GM21447 (cell line): ENCODE measurements at regions not wholly inside any gene's neighbourhood (a gene's known extent, or its start where the extent isn't known, plus 50 kb on each side); places are given as distances from the start of the nearest gene placed in this dataset.

ENCODE experiments used
- ATAC-seq: cut with Tn5 transposase; IDR thresholded peaks from one replicate; pipeline ENCODE4 v1.9.1; 2021; ENCODE audit not compliant: unreplicated experiment

GRCh38 chr1:229191066-229191674 lies 79.7 kb upstream of the RAB4A start:
- no peak for ATAC-seq

DNA sequence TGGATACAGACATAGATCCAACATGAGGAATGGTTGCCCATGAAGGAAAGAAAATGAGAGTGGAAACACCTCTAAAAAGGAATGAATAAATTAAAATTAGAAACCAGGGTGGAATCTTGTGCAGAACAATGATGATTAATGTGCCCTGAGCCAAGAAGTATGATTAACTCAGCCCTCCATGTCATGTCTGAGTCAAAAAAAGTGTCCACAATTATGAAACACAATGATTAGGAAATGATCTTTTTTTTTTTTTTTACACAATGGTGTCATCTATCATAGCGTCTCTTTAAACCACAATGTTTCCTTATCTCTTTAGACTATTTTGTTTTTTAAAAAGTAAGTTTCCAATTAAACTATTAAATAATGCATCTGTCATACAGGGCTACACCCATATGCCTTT lies 78.9 kb upstream of the RAB4A start:
- ATAC-seq, result no peak

GRCh38 chr1:229192853-229193252 lies 78.1 kb upstream of the RAB4A start:
- ATAC-seq, result no peak

DNA sequence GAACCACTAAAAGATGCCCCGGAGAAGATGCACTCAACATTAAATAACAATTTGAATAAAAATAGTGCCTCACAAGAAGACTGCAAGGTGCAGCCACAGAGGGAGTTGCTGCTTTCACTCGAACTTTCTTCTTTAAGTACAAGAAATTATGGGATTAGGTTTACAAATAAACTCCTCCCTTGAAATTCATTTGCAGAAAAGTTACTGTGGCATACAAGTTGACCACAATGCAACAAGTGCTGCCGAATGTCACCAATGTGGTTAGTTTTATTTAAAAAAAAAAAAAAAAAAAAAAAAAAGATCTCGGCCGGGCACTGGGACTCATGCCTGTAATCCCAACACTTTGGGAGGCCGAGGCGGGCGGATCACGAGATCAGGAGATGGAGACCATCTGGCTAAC lies 76.8 kb upstream of the RAB4A start:
- ATAC-seq, result no peak

DNA sequence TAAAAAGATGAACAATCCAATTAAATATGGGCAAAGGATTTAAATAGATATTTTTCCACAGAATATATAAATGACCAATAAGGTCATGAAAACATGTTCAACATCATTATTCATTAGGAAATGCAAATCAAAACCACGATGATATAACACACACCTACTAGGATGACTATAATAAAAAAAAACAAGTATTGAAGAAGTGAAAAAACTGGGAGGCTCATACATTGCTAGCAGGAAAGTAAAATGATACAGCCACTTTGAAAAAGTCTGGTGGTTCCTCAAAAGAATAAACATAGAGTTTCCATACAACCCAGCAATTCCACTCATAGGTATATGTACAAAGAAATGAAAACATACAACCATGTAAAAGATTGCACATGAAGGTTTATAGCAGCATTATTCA lies 75.7 kb upstream of the RAB4A start:
- ATAC-seq, result no peak

DNA sequence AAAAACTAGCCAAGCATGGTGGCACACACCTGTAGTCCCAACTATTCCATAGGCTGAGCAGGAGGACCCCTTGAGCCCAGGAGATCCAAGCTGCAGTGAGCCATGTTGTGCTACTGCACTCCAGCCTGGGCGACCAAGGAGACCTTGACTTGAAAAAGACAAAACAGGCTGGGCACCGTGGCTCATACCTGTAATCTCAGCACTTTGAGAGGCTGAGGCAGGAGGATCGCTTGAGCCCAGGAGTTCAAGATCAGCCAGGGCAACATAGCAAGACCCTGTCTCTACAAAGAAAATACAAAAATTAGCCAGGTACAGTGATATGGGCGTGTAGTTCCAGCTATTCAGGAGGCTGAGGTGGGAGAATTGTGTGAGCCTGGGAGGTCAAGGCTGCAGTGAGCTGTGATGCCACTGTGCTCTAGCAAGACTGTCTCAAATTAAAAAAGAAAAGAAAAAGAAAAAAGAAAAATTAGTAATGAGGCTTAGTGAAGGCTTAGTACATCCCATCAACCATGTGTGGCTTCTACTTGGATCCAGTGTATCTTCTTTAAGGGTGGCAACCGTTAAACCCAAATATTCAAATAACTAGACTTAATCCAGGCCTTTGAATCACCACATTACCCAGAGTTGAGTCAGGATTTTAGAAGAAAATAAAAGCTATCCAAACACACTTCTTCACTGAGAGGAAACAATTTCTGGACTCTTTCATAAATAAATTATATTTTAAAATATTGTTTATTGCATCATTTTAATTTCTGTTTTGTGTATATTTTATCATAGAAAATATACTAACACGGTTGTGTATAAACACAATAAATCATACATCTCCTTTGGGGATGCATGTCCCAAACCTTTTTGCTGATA lies 74.3 kb upstream of the RAB4A start:
- ATAC-seq, result no peak

- ATAC-seq, result no peak
These were observed 73.7 kb upstream of the RAB4A start for GRCh38 chr1:229197265-229197585.

GRCh38 chr1:229199261-229200243 lies 71.4 kb upstream of the RAB4A start:
- peak; percentile 66 for ATAC-seq

DNA sequence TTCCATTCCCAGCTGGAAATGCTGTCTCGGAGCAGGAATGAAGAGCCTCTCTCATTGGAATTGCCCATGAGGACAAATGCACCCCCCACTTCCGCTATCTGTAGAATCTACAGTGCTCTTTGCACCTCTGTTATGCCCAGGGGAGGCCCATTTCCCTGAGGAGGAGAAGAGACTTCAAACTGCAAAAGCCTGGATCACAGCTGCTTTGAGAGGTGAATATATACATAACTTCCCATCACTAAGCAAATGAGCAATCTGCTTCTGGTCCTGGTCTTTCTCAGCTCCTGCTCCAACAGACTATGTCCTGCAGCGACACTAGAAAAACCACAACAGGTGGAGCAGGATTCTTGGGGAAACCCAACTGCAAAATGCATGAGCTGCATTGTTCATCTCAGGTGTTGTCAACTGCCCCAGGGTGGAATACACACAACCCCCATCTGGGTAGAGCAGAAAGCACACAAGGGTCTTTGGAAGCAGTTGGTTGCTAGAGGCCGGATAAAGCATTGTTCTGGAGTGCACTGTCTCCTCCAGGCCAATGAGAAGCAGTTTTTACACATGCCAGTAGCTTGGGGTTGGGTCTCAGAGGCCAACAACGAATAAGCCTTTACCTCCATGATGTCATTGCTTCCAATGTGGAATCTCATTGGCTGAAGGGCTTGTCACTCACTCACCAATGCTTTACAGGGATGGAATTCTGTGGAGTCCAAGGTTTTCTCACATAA lies 67.7 kb upstream of the RAB4A start:
- no peak for ATAC-seq

GRCh38 chr1:229203991-229204632 lies 66.8 kb upstream of the RAB4A start:
- no peak for ATAC-seq

- ATAC-seq, result no peak
These were observed 65.8 kb upstream of the RAB4A start for GRCh38 chr1:229204921-229205777.

GRCh38 chr1:229205854-229206253 lies 65.1 kb upstream of the RAB4A start:
- no peak for ATAC-seq

GRCh38 chr1:229207916-229208315 lies 63.0 kb upstream of the RAB4A start:
- no peak for ATAC-seq

- ATAC-seq, result no peak
These were observed 62.4 kb upstream of the RAB4A start for GRCh38 chr1:229208481-229208880.

DNA sequence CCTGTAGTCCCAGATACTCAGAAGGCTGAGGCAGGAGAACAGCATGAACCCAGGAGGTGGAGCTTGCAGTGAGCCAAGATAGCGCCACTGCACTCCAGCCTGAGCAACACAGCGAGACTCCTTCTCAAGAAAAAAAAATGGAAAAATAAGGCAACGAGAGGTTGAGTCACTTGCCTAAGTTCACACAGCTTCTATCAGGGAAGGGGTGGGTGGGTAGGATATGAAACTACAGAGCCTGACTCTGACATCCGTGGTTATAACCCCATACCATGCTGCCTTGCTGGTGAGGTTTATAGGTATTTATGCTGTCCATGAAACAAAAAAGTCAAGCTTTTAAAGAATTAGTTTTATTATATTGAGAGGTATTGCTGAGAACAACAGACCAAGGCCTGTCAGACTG lies 61.5 kb upstream of the RAB4A start:
- no peak for ATAC-seq

DNA sequence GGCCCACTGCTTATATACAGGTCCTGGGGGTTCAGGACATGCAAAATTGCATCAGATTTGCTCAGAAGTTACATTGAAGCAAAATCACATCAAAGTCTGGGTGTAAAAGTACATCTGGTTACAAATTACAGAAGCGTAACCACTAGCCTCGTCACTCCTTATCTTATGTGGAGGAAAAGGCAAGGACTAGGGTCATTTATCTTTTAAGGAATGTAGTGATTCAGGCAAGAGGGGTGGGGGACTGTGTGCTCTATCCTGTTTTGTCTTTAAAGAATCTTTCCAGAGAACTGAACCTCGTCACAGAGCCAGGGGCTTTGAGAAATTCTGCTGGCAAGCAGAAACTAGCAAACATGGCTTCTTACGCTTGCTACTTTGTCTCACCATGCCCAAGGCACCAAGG lies 61.1 kb upstream of the RAB4A start:
- no peak for ATAC-seq

GRCh38 chr1:229210844-229211243 lies 60.1 kb upstream of the RAB4A start:
- no peak for ATAC-seq

- ATAC-seq, result no peak
These were observed 57.1 kb upstream of the RAB4A start for GRCh38 chr1:229213797-229214196.

GRCh38 chr1:229217716-229218115 lies 53.2 kb upstream of the RAB4A start:
- ATAC-seq, result no peak

DNA sequence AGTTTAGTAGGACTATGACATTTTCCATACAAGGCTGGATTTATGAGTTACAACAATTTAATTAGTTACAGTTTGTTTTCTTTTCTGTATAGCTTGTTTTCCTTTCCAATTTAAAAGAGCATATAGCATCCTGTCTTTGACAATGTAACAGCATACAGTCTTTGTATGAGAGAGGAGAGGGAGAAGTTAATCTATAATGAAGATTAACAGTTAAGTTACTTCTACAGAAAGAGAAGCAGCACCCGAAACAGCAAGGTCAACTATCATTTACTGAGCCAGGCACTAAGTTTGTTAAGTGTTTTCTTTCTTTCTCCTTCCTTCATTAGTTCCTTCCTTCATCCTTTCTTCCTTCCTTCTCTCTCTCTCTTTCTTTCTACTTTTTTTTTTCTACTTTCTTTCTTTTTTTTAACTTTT lies 52.3 kb upstream of the RAB4A start:
- ATAC-seq, result no peak
